ENCODE measurements at regions not wholly inside any gene's neighbourhood (a gene's known extent, or its start where the extent isn't known, plus 50 kb on each side); places are given as distances from the start of the nearest gene placed in this dataset.

DNA sequence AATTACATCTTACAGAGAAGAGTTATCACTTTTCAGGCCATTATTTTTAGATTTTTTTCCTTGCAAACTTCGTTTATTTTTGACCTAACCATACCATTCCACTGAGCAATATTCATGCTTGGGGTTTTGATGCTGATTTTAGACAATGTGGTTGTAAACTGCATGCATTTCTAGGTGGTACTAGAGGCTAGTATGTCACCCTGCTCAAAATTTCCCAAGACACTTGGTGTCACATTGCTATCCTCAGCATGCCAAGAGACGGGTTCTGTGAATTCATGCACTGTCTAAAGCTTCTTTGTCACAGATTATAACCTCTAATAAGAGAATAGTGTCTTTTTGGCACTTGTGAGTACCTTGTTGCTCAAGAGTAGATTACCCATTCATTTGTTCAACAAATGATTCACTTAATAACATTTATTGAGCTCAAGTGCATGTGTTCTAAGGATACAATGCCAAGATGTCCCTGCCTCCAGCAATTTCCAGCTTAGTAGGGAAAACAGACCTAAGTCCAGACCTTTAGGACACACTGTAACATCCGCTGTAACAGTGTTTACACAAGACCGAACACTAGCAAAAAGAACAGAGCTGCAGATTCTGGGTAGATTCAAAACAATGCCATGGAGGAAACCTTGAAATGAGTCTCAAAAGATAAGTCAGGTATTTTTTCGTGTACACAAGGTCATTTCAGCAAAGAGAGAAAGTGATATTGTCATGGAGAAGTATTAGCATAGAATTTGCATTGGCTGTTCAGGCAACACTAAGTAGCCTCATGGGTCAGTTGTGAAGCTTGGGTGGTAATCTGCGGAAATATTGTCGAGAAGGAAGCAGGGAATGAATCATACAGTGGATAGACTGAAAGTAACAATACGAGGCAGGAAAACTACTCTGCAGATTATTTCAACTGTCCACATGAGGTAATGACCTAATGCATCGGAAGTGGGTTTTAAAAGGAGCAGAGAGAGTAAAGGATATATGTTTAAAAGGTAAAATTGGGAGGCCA is 515.1 kb upstream of the ZFP42 start:
- Histone ChIP-seq H2AFZ (ENCODE audit: low read length) (peak overlapping the region; percentile 13), H3K4me3 (ENCODE audit: insufficient read depth, low read length) (peak overlapping the region; percentile 26), H3K79me2 (ENCODE audit: insufficient read depth, low read length) (no peaks in the 10 kb centered on the region), H4K20me1 (ENCODE audit: insufficient read depth, low read length) (no peaks in the 10 kb centered on the region), H3K27ac (ENCODE audit: low read depth, low read length) (peak overlapping the region; percentile 84), H3K27me3 (ENCODE audit: insufficient read depth, low read length) (no peaks in the 10 kb centered on the region), H3K4me2 (ENCODE audit: insufficient read depth, low read length) (peak overlapping the region; percentile 62), H3K4me1 (ENCODE audit: insufficient read depth, low read length) (peaks cover 39% of the 10 kb centered on the region), H3K9me3 (ENCODE audit: low read depth, low read length) (no peaks in the 10 kb centered on the region), H3K36me3 (ENCODE audit: insufficient read depth, low read length) (no peaks in the 10 kb centered on the region)
- DNase-seq (ENCODE audit: insufficient read length, low spot score, missing footprints) = peak; percentile 74
- TF ChIP-seq CTCF (IDR thresholded peaks at IDR 0.05; ENCODE audit: extremely low read depth, low read depth, low read length) = no peak

GRCh38 chr4:187484186-187484585 is 511.4 kb upstream of the ZFP42 start:
- Histone ChIP-seq H3K36me3 (ENCODE audit: insufficient read depth, low read length) (no peaks in the 10 kb centered on the region), H3K4me3 (ENCODE audit: insufficient read depth, low read length) (no peak overlapping the region), H3K27me3 (ENCODE audit: insufficient read depth, low read length) (no peaks in the 10 kb centered on the region), H2AFZ (ENCODE audit: low read length) (no peak overlapping the region), H4K20me1 (ENCODE audit: insufficient read depth, low read length) (no peaks in the 10 kb centered on the region), H3K79me2 (ENCODE audit: insufficient read depth, low read length) (no peaks in the 10 kb centered on the region), H3K4me1 (ENCODE audit: insufficient read depth, low read length) (peaks cover 26% of the 10 kb centered on the region), H3K9me3 (ENCODE audit: low read depth, low read length) (no peaks in the 10 kb centered on the region), H3K4me2 (ENCODE audit: insufficient read depth, low read length) (no peak overlapping the region), H3K27ac (ENCODE audit: low read depth, low read length) (no peak overlapping the region)
- no peak for DNase-seq (ENCODE audit: insufficient read length, low spot score, missing footprints)
- TF ChIP-seq CTCF (IDR thresholded peaks at IDR 0.05; ENCODE audit: extremely low read depth, low read depth, low read length) = no peak

DNA sequence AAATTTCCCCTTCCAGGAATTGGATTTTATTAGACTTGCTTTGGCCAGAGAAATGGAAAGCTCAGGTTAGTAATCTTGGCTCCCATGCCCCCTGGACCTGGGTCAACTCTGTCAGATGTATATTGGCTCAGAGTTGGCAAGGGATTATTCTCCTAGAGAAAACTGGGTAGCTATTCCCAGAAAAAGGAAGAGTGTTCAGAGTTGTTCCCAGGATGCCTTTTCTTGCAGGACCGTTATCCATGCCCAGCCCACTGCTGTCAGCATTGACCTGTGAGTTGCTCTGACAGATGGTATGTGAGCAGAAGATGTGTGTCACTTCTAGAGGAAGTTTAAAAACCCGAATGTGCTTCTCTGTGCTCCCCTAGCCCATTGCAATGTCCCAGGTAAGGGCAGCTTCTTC is 509.9 kb upstream of the ZFP42 start:
- Histone ChIP-seq H3K27ac (ENCODE audit: low read depth, low read length) (no peak overlapping the region), H3K27me3 (ENCODE audit: insufficient read depth, low read length) (no peaks in the 10 kb centered on the region), H3K4me3 (ENCODE audit: insufficient read depth, low read length) (no peak overlapping the region), H3K79me2 (ENCODE audit: insufficient read depth, low read length) (no peaks in the 10 kb centered on the region), H2AFZ (ENCODE audit: low read length) (no peak overlapping the region), H3K36me3 (ENCODE audit: insufficient read depth, low read length) (no peaks in the 10 kb centered on the region), H4K20me1 (ENCODE audit: insufficient read depth, low read length) (no peaks in the 10 kb centered on the region), H3K9me3 (ENCODE audit: low read depth, low read length) (no peaks in the 10 kb centered on the region), H3K4me1 (ENCODE audit: insufficient read depth, low read length) (peaks cover 11% of the 10 kb centered on the region), H3K4me2 (ENCODE audit: insufficient read depth, low read length) (no peak overlapping the region)
- no peak for TF ChIP-seq CTCF (IDR thresholded peaks at IDR 0.05; ENCODE audit: extremely low read depth, low read depth, low read length)
- no peak for DNase-seq (ENCODE audit: insufficient read length, low spot score, missing footprints)

DNA sequence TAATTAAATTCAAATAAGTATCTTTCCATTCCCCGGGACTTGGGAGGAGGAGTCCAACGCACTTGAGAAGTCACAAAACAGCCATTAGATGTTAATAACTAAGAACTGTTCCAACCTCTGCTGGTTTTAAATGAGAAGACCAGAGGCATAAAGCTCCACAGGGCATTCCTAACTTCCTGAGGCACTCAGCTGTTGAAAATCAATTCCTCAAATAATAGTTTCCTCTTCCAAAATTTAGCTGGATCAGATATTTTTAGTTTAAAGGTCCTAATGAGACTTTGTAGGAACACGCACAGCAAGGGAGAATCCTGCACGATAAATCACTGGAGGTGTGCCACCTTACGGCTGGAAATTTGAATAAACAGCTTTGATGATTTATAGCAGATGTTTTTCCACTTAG is 504.3 kb upstream of the ZFP42 start:
- Histone ChIP-seq H3K27ac (ENCODE audit: low read depth, low read length) (no peak overlapping the region), H3K4me3 (ENCODE audit: insufficient read depth, low read length) (no peak overlapping the region), H3K4me1 (ENCODE audit: insufficient read depth, low read length) (no peaks in the 10 kb centered on the region), H3K4me2 (ENCODE audit: insufficient read depth, low read length) (no peak overlapping the region), H3K27me3 (ENCODE audit: insufficient read depth, low read length) (no peaks in the 10 kb centered on the region), H3K36me3 (ENCODE audit: insufficient read depth, low read length) (no peaks in the 10 kb centered on the region), H4K20me1 (ENCODE audit: insufficient read depth, low read length) (no peaks in the 10 kb centered on the region), H2AFZ (ENCODE audit: low read length) (no peak overlapping the region), H3K9me3 (ENCODE audit: low read depth, low read length) (no peaks in the 10 kb centered on the region), H3K79me2 (ENCODE audit: insufficient read depth, low read length) (no peaks in the 10 kb centered on the region)
- no peak for DNase-seq (ENCODE audit: insufficient read length, low spot score, missing footprints)
- TF ChIP-seq CTCF (IDR thresholded peaks at IDR 0.05; ENCODE audit: extremely low read depth, low read depth, low read length) = no peak
